ENCODE measurements at regions not wholly inside any gene's neighbourhood (a gene's known extent, or its start where the extent isn't known, plus 50 kb on each side); places are given as distances from the start of the nearest gene placed in this dataset.

DNA sequence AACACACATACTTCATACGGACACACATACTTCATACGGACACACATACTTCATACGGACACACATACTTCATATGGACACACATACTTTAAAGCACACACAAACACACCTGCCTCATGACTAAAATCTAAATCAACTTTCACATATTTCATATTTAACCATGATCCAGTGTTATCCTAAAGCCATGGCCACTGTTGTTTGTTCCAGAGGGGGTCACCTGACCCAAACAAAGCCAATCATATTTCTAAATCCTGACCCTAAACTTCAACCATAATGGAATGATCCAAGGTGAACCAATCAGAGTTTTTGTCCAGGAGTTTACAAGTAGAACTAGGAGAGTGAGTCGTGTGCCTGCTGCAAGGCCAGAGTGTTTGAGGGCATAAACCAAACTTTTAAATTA, 97.2 kb upstream of the KIT start:
- WGBS, 2 donors: 44 to 45% methylated on average over 4 of the region's 4 CpGs
- no peak for TF ChIP-seq EP300 (IDR thresholded peaks at IDR 0.05)
- TF ChIP-seq, protein P1, sequence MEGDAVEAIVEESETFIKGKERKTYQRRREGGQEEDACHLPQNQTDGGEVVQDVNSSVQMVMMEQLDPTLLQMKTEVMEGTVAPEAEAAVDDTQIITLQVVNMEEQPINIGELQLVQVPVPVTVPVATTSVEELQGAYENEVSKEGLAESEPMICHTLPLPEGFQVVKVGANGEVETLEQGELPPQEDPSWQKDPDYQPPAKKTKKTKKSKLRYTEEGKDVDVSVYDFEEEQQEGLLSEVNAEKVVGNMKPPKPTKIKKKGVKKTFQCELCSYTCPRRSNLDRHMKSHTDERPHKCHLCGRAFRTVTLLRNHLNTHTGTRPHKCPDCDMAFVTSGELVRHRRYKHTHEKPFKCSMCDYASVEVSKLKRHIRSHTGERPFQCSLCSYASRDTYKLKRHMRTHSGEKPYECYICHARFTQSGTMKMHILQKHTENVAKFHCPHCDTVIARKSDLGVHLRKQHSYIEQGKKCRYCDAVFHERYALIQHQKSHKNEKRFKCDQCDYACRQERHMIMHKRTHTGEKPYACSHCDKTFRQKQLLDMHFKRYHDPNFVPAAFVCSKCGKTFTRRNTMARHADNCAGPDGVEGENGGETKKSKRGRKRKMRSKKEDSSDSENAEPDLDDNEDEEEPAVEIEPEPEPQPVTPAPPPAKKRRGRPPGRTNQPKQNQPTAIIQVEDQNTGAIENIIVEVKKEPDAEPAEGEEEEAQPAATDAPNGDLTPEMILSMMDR (IDR thresholded peaks at IDR 0.05): no peak
- no peak for TF ChIP-seq POLR2A (IDR thresholded peaks at IDR 0.05)

GRCh38 chr4:54561940-54562339, 95.8 kb upstream of the KIT start:
- TF ChIP-seq EP300 (IDR thresholded peaks at IDR 0.05) (no peak), POLR2A (IDR thresholded peaks at IDR 0.05) (no peak)
- TF ChIP-seq, protein P1 (IDR thresholded peaks at IDR 0.05): no peak
- no peak for DNase-seq (ENCODE audit: low spot score in 2 of 2)
- Histone ChIP-seq H3K4me1 (no peaks in the 10 kb centered on the region), H3K9me3 (no peaks in the 10 kb centered on the region), H3K4me3 (no peak overlapping the region), H3K27me3 (no peaks in the 10 kb centered on the region), H3K36me3 (no peaks in the 10 kb centered on the region), H3K27ac (no peak overlapping the region)
- WGBS, 2 donors: 64 to 86% methylated on average over 4 to 5 of the region's 5 CpGs

More for the DNA sequence above, 97.2 kb upstream of the KIT start:
- no peak overlapping the region for H3K27ac ChIP-seq
- DNase-seq (ENCODE audit: low spot score in 2 of 2): no peak
- no peak overlapping the region for H3K4me3 ChIP-seq
- no peaks in the 10 kb centered on the region for H3K27me3 ChIP-seq
- no peaks in the 10 kb centered on the region for H3K4me1 ChIP-seq
- H3K36me3 ChIP-seq: no peaks in the 10 kb centered on the region
- no peaks in the 10 kb centered on the region for H3K9me3 ChIP-seq

DNA sequence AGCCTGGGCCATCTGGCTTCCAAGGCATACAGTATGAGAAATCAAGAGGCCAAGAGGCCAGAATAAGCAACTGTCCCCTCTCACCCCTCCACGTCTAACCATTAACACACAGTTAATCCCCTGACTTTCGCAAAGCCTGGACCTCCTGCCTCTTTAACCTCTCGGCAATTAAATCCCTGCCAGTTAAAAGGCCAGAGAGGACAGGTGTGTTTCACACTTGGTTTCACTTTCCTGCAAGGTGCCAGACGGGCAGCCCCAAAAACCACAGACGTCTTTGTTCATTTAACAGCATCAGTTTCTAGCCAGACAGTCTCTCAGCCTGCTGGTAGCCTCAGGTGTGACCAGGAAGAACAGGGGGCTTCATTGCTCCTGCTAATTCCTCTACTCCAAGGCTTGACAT, 91.1 kb upstream of the KIT start:
- H3K36me3 ChIP-seq: no peaks in the 10 kb centered on the region
- no peaks in the 10 kb centered on the region for H3K4me1 ChIP-seq
- no peak overlapping the region for H3K27ac ChIP-seq
- H3K27me3 ChIP-seq: no peaks in the 10 kb centered on the region
- no peak for DNase-seq (ENCODE audit: low spot score in 2 of 2)
- WGBS, 2 donors: 70 to 71% methylated on average over 5 of the region's 5 CpGs
- TF ChIP-seq EP300 (IDR thresholded peaks at IDR 0.05) (no peak), POLR2A (IDR thresholded peaks at IDR 0.05) (no peak)
- TF ChIP-seq, protein P1 (IDR thresholded peaks at IDR 0.05): no peak
- H3K4me3 ChIP-seq: no peak overlapping the region
- no peaks in the 10 kb centered on the region for H3K9me3 ChIP-seq

DNA sequence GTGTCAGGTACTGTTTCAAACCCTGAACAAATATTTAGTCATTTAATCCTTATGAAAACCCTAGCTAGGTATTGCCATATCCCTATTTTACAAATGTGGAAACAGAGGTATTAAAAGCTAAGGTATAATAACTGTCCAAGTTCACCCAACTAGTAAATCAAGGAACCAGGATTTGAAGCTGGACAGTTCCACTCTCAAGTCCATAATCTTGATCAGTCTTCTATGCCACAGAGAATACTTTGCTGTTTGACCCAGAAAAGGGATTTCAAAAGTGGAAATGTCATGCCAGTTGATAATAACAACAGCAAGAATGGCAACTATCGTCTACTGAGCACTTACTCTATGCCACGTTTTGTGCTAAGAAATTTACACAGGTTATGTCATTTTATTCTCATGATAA, 90.4 kb upstream of the KIT start:
- no peak overlapping the region for H3K27ac ChIP-seq
- H3K4me1 ChIP-seq: no peaks in the 10 kb centered on the region
- WGBS, 2 donors: 79 to 83% methylated on average over 2 of the region's 2 CpGs
- TF ChIP-seq EP300 (IDR thresholded peaks at IDR 0.05): no peak
- H3K9me3 ChIP-seq: no peaks in the 10 kb centered on the region
- no peak overlapping the region for H3K4me3 ChIP-seq
- H3K36me3 ChIP-seq: no peaks in the 10 kb centered on the region
- DNase-seq (ENCODE audit: low spot score in 2 of 2): no peak
- H3K27me3 ChIP-seq: no peaks in the 10 kb centered on the region

GRCh38 chr4:54568184-54568583, 89.6 kb upstream of the KIT start:
- no peak for DNase-seq (ENCODE audit: low spot score in 2 of 2)
- no peak overlapping the region for H3K4me3 ChIP-seq
- H3K9me3 ChIP-seq: no peaks in the 10 kb centered on the region
- H3K27ac ChIP-seq: no peak overlapping the region
- no peaks in the 10 kb centered on the region for H3K4me1 ChIP-seq
- no peak for TF ChIP-seq EP300 (IDR thresholded peaks at IDR 0.05)
- TF ChIP-seq, protein P1 (IDR thresholded peaks at IDR 0.05): no peak
- no peak for TF ChIP-seq POLR2A (IDR thresholded peaks at IDR 0.05)
- no peaks in the 10 kb centered on the region for H3K27me3 ChIP-seq
- 37 to 44% methylated on average over 3 of the region's 3 CpGs for WGBS, 2 donors
- no peaks in the 10 kb centered on the region for H3K36me3 ChIP-seq

- Histone ChIP-seq H3K27ac (no peak overlapping the region), H3K36me3 (no peaks in the 10 kb centered on the region), H3K4me3 (no peak overlapping the region), H3K9me3 (no peaks in the 10 kb centered on the region), H3K4me1 (no peaks in the 10 kb centered on the region), H3K27me3 (no peaks in the 10 kb centered on the region)
- DNase-seq (ENCODE audit: low spot score in 2 of 2): no peak
- 76% methylated on average over 2 of the region's 2 CpGs for WGBS, 2 donors
- TF ChIP-seq, protein P1 (IDR thresholded peaks at IDR 0.05): no peak
- TF ChIP-seq POLR2A (IDR thresholded peaks at IDR 0.05) (no peak), EP300 (IDR thresholded peaks at IDR 0.05) (no peak)
These were observed 86.9 kb upstream of the KIT start for GRCh38 chr4:54570822-54571221.

Measured in tibial nerve (tissue), 4 donors.